IMR-90 (cell line): ENCODE measurements at regions not wholly inside any gene's neighbourhood (a gene's known extent, or its start where the extent isn't known, plus 50 kb on each side); places are given as distances from the start of the nearest gene placed in this dataset.

Experiments used
- CTCF ChIP-seq: conservative IDR thresholded peaks from 2 replicates; pipeline ENCODE4 v1.5.1; 2012; ENCODE audit warnings: mild to moderate bottlenecking, low read depth, low read length, improper control_type of control experiment
- POLR2A ChIP-seq: IDR thresholded peaks from 2 replicates; pipeline ENCODE4 v1.6.1; 2012; ENCODE audit warnings: mild to moderate bottlenecking, low read depth, low read length
- RCOR1 ChIP-seq: IDR thresholded peaks from 2 replicates; pipeline ENCODE4 v1.6.1; 2012; ENCODE audit warnings: mild to moderate bottlenecking, low read length, improper control_type of control experiment; ENCODE audit not compliant: insufficient replicate concordance

- TF ChIP-seq POLR2A, result no peak
- TF ChIP-seq CTCF, result no peak
- TF ChIP-seq RCOR1, result no peak
Observed at GRCh38 chr12:126482238-126482889, 1417.1 kb downstream of the AACS start.
